ENCODE measurements at regions not wholly inside any gene's neighbourhood (a gene's known extent, or its start where the extent isn't known, plus 50 kb on each side); places are given as distances from the start of the nearest gene placed in this dataset.

- Histone ChIP-seq H3K4me1 (ENCODE audit: control insufficient read depth in 1 of 2, insufficient read depth in 2 of 2, low read length in 2 of 2) (no peaks in the 10 kb centered on the region), H3K36me3 (ENCODE audit: control insufficient read depth in 1 of 2, insufficient read depth in 2 of 2, low read length in 2 of 2) (no peaks in the 10 kb centered on the region), H3K27ac (ENCODE audit: low read length) (no peak overlapping the region), H3K9me3 (ENCODE audit: control insufficient read depth in 1 of 2, low read length in 2 of 2) (no peaks in the 10 kb centered on the region), H3K27me3 (ENCODE audit: low read depth, low read length) (no peaks in the 10 kb centered on the region), H3K4me3 (ENCODE audit: low read depth in 1 of 2, low read length in 2 of 2) (no peak overlapping the region)
Measured at GRCh38 chr11:11022125-11022730, 164.4 kb upstream of the ZBED5 start.

DNA sequence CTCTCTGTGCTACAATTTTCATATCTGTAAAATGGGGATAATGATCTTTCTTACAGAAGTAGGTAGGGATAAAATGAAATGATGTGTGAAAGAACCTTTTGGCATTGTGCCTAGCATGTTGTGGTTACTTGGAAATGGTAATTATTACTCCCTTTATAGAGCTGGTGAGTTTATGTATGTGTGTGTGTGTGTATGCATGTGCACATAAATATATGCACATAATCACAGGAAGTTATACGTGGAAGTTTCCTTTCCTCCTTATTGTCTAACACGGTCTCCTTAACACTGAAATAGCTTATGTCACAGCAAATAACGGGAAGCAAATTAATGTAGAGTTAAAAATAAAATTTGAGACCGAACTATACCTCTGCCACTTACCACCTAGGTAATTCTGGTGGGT is 163.7 kb upstream of the ZBED5 start:
- no peaks in the 10 kb centered on the region for H3K9me3 ChIP-seq (ENCODE audit: control insufficient read depth in 1 of 2, low read length in 2 of 2)
- H3K27ac ChIP-seq (ENCODE audit: low read length) = no peak overlapping the region
- H3K27me3 ChIP-seq (ENCODE audit: low read depth, low read length) = no peaks in the 10 kb centered on the region
- H3K4me3 ChIP-seq (ENCODE audit: low read depth in 1 of 2, low read length in 2 of 2) = no peak overlapping the region
- H3K36me3 ChIP-seq (ENCODE audit: control insufficient read depth in 1 of 2, insufficient read depth in 2 of 2, low read length in 2 of 2) = no peaks in the 10 kb centered on the region
- no peaks in the 10 kb centered on the region for H3K4me1 ChIP-seq (ENCODE audit: control insufficient read depth in 1 of 2, insufficient read depth in 2 of 2, low read length in 2 of 2)

GRCh38 chr11:11020747-11021149 is 162.9 kb upstream of the ZBED5 start:
- Histone ChIP-seq H3K27ac (ENCODE audit: low read length) (no peak overlapping the region), H3K4me1 (ENCODE audit: control insufficient read depth in 1 of 2, insufficient read depth in 2 of 2, low read length in 2 of 2) (no peaks in the 10 kb centered on the region), H3K4me3 (ENCODE audit: low read depth in 1 of 2, low read length in 2 of 2) (no peak overlapping the region), H3K9me3 (ENCODE audit: control insufficient read depth in 1 of 2, low read length in 2 of 2) (no peaks in the 10 kb centered on the region), H3K27me3 (ENCODE audit: low read depth, low read length) (no peaks in the 10 kb centered on the region), H3K36me3 (ENCODE audit: control insufficient read depth in 1 of 2, insufficient read depth in 2 of 2, low read length in 2 of 2) (no peaks in the 10 kb centered on the region)

DNA sequence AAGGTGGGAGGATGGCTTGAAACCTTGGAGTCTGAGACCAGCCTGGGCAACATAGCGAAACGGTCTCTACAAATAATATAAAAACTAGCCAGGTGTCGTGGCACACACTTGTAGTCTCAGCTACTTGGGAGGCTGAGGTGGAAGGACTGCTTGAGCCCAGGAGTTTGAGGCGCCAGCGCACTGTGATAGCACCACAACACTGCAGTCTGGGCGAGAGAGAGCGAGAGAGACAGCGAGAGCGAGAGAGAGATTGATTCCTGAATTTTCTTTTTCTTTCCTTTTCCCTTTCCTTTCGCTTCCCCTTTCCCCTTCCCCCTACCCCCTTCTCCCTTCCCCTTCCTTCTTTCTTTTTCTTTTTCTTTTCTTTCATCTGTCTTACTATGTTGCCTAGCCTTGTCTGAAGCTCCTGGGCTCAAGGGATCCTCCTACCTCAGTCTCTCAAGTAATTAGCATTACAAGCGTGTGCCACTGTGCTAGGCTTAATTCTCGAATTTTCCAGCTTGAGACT is 162.4 kb upstream of the ZBED5 start:
- H3K36me3 ChIP-seq (ENCODE audit: control insufficient read depth in 1 of 2, insufficient read depth in 2 of 2, low read length in 2 of 2) = no peaks in the 10 kb centered on the region
- no peaks in the 10 kb centered on the region for H3K9me3 ChIP-seq (ENCODE audit: control insufficient read depth in 1 of 2, low read length in 2 of 2)
- no peaks in the 10 kb centered on the region for H3K4me1 ChIP-seq (ENCODE audit: control insufficient read depth in 1 of 2, insufficient read depth in 2 of 2, low read length in 2 of 2)
- no peaks in the 10 kb centered on the region for H3K27me3 ChIP-seq (ENCODE audit: low read depth, low read length)
- no peak overlapping the region for H3K4me3 ChIP-seq (ENCODE audit: low read depth in 1 of 2, low read length in 2 of 2)
- H3K27ac ChIP-seq (ENCODE audit: low read length) = no peak overlapping the region

DNA sequence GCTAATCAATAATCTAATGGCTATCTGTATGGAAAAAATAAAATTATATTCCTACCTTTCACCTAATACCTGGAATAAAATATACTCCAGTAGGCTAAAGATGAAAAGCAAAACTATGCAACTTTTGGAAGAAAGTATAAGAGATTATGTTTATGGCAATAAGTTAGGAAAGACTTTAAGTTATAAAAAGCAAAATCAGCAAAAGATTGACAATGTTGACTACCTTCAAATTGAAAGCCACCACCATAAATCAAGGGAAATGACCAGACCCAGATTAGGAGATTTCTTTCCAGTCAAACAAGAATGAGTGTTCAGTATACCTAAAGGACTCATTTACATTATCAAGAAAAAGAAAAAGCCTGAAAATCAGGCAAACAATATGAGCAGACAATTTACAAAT is 159.1 kb upstream of the ZBED5 start:
- H3K36me3 ChIP-seq (ENCODE audit: control insufficient read depth in 1 of 2, insufficient read depth in 2 of 2, low read length in 2 of 2) = no peaks in the 10 kb centered on the region
- H3K27ac ChIP-seq (ENCODE audit: low read length) = no peak overlapping the region
- H3K9me3 ChIP-seq (ENCODE audit: control insufficient read depth in 1 of 2, low read length in 2 of 2) = no peaks in the 10 kb centered on the region
- H3K4me1 ChIP-seq (ENCODE audit: control insufficient read depth in 1 of 2, insufficient read depth in 2 of 2, low read length in 2 of 2) = no peaks in the 10 kb centered on the region
- H3K4me3 ChIP-seq (ENCODE audit: low read depth in 1 of 2, low read length in 2 of 2) = no peak overlapping the region
- H3K27me3 ChIP-seq (ENCODE audit: low read depth, low read length) = no peaks in the 10 kb centered on the region

DNA sequence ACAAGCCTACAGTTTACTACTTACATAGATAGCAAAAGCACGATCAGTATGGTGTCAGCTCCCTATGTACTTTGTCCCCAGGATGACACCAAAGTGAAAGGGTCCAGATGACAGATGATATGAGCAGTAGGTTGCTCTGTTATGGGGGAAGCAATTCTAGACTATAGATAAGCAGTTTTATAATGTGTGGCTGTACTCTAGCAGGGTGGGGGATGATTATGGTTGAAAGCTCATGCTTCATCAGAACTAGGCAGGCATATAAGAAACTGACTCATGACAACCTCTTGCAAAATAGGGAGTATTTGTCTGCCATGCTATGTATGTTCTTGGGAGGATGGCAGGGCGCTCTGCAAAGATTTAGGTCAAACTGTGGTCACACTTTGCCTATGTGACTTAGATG is 158.2 kb upstream of the ZBED5 start:
- Histone ChIP-seq H3K27me3 (ENCODE audit: low read depth, low read length) (no peaks in the 10 kb centered on the region), H3K4me1 (ENCODE audit: control insufficient read depth in 1 of 2, insufficient read depth in 2 of 2, low read length in 2 of 2) (no peaks in the 10 kb centered on the region), H3K9me3 (ENCODE audit: control insufficient read depth in 1 of 2, low read length in 2 of 2) (no peaks in the 10 kb centered on the region), H3K4me3 (ENCODE audit: low read depth in 1 of 2, low read length in 2 of 2) (no peak overlapping the region), H3K27ac (ENCODE audit: low read length) (no peak overlapping the region), H3K36me3 (ENCODE audit: control insufficient read depth in 1 of 2, insufficient read depth in 2 of 2, low read length in 2 of 2) (no peaks in the 10 kb centered on the region)

- Histone ChIP-seq H3K27me3 (ENCODE audit: low read depth, low read length) (no peaks in the 10 kb centered on the region), H3K36me3 (ENCODE audit: control insufficient read depth in 1 of 2, insufficient read depth in 2 of 2, low read length in 2 of 2) (no peaks in the 10 kb centered on the region), H3K27ac (ENCODE audit: low read length) (no peak overlapping the region), H3K4me3 (ENCODE audit: low read depth in 1 of 2, low read length in 2 of 2) (no peak overlapping the region), H3K4me1 (ENCODE audit: control insufficient read depth in 1 of 2, insufficient read depth in 2 of 2, low read length in 2 of 2) (no peaks in the 10 kb centered on the region), H3K9me3 (ENCODE audit: control insufficient read depth in 1 of 2, low read length in 2 of 2) (no peaks in the 10 kb centered on the region)
Measured at GRCh38 chr11:11011617-11012016, 153.8 kb upstream of the ZBED5 start.

DNA sequence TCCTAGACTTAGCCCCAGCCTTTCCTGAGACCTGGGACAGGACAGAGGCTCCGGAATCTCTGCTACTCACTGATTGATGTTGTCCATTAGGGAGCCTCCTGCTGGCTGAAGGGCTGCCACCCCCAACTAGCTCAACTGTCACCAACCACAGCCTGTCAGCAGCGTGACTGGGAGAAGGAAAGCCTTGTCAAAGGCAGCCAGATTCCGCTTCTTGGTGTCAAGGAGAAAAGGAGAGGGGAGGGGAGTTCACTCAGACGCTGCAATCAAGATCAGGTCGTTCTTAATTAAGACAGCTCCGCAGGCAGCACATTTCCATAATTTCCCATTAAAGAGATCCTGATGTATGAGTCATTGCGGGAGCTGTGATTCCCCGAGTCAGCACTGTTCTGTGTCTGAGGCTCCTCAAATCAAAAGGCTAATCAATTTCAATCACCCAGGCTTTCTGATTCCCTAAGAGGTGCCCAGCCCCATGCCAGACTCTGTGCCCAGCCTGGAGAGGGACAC is 152.8 kb upstream of the ZBED5 start:
- H3K4me3 ChIP-seq (ENCODE audit: low read depth in 1 of 2, low read length in 2 of 2) = no peak overlapping the region
- no peaks in the 10 kb centered on the region for H3K36me3 ChIP-seq (ENCODE audit: control insufficient read depth in 1 of 2, insufficient read depth in 2 of 2, low read length in 2 of 2)
- H3K27ac ChIP-seq (ENCODE audit: low read length) = no peak overlapping the region

GRCh38 chr11:11009179-11009578 is 151.3 kb upstream of the ZBED5 start:
- no peaks in the 10 kb centered on the region for H3K27me3 ChIP-seq (ENCODE audit: low read depth, low read length)
- H3K4me3 ChIP-seq (ENCODE audit: low read depth in 1 of 2, low read length in 2 of 2) = no peak overlapping the region
- H3K4me1 ChIP-seq (ENCODE audit: control insufficient read depth in 1 of 2, insufficient read depth in 2 of 2, low read length in 2 of 2) = no peaks in the 10 kb centered on the region
- H3K9me3 ChIP-seq (ENCODE audit: control insufficient read depth in 1 of 2, low read length in 2 of 2) = no peaks in the 10 kb centered on the region
- H3K36me3 ChIP-seq (ENCODE audit: control insufficient read depth in 1 of 2, insufficient read depth in 2 of 2, low read length in 2 of 2) = no peaks in the 10 kb centered on the region
- no peak overlapping the region for H3K27ac ChIP-seq (ENCODE audit: low read length)

More for the DNA sequence above, 152.8 kb upstream of the ZBED5 start:
- H3K9me3 ChIP-seq (ENCODE audit: control insufficient read depth in 1 of 2, low read length in 2 of 2) = no peaks in the 10 kb centered on the region
- H3K4me1 ChIP-seq (ENCODE audit: control insufficient read depth in 1 of 2, insufficient read depth in 2 of 2, low read length in 2 of 2) = no peaks in the 10 kb centered on the region
- H3K27me3 ChIP-seq (ENCODE audit: low read depth, low read length) = no peaks in the 10 kb centered on the region

- Histone ChIP-seq H3K27me3 (ENCODE audit: low read depth, low read length) (no peaks in the 10 kb centered on the region), H3K9me3 (ENCODE audit: control insufficient read depth in 1 of 2, low read length in 2 of 2) (no peaks in the 10 kb centered on the region), H3K4me3 (ENCODE audit: low read depth in 1 of 2, low read length in 2 of 2) (no peak overlapping the region), H3K36me3 (ENCODE audit: control insufficient read depth in 1 of 2, insufficient read depth in 2 of 2, low read length in 2 of 2) (no peaks in the 10 kb centered on the region), H3K4me1 (ENCODE audit: control insufficient read depth in 1 of 2, insufficient read depth in 2 of 2, low read length in 2 of 2) (peaks cover 0 to 6% of the 10 kb centered on the region in 2 donors), H3K27ac (ENCODE audit: low read length) (no peak overlapping the region)
Measured at GRCh38 chr11:11004069-11004468, 146.2 kb upstream of the ZBED5 start.

DNA sequence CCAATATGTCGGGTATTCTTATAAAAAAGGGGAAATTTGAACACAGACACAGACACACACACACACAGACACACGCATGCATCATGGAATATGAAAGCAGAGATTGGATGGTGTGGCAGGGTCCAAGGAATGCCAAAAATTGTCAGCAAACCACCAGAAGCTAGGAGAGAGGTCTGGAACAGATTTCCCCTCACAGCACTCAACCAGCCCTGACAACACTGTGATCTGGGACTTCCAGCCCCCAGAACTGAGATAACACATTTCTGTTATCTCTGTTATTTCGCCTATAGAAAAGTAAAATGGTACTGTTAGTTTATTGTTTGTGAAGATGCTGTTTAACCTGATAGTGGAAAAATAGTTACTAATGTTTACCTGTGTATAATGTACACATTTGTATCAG is 145.4 kb upstream of the ZBED5 start:
- Histone ChIP-seq H3K4me1 (ENCODE audit: control insufficient read depth in 1 of 2, insufficient read depth in 2 of 2, low read length in 2 of 2) (peaks cover 0 to 6% of the 10 kb centered on the region in 2 donors), H3K9me3 (ENCODE audit: control insufficient read depth in 1 of 2, low read length in 2 of 2) (no peaks in the 10 kb centered on the region), H3K27me3 (ENCODE audit: low read depth, low read length) (no peaks in the 10 kb centered on the region), H3K27ac (ENCODE audit: low read length) (no peak overlapping the region), H3K36me3 (ENCODE audit: control insufficient read depth in 1 of 2, insufficient read depth in 2 of 2, low read length in 2 of 2) (no peaks in the 10 kb centered on the region), H3K4me3 (ENCODE audit: low read depth in 1 of 2, low read length in 2 of 2) (no peak overlapping the region)

All from muscle layer of duodenum (tissue), 2 donors.